GM12873 (cell line): ENCODE measurements at regions not wholly inside any gene's neighbourhood (a gene's known extent, or its start where the extent isn't known, plus 50 kb on each side); places are given as distances from the start of the nearest gene placed in this dataset.

Experiments used
- CTCF ChIP-seq: IDR thresholded peaks from 2 replicates; pipeline ENCODE4 v1.5.1; 2012; ENCODE audit warnings: low read depth, mild to moderate bottlenecking, moderate library complexity, low read length, control low read depth; ENCODE audit not compliant: insufficient read depth; ENCODE audit errors: missing control alignments

- no peak for TF ChIP-seq CTCF
These were observed 158.1 kb upstream of the SHB start for GRCh38 chr9:38227061-38227540.

- TF ChIP-seq CTCF = no peak
These were observed 157.5 kb upstream of the SHB start for GRCh38 chr9:38226491-38226951.

- TF ChIP-seq CTCF = no peak
These were observed 155.9 kb upstream of the SHB start for GRCh38 chr9:38224941-38225340.

- TF ChIP-seq CTCF = no peak
These were observed 147.5 kb upstream of the SHB start for GRCh38 chr9:38216572-38216971.

- TF ChIP-seq CTCF = no peak
These were observed 146.4 kb upstream of the SHB start for GRCh38 chr9:38215465-38215864.

- TF ChIP-seq CTCF = no peak
These were observed 145.4 kb upstream of the SHB start for GRCh38 chr9:38214432-38214831.

GRCh38 chr9:38213631-38214299, 144.7 kb upstream of the SHB start:
- TF ChIP-seq CTCF = no peak
